ENCODE measurements at regions not wholly inside any gene's neighbourhood (a gene's known extent, or its start where the extent isn't known, plus 50 kb on each side); places are given as distances from the start of the nearest gene placed in this dataset.

DNA sequence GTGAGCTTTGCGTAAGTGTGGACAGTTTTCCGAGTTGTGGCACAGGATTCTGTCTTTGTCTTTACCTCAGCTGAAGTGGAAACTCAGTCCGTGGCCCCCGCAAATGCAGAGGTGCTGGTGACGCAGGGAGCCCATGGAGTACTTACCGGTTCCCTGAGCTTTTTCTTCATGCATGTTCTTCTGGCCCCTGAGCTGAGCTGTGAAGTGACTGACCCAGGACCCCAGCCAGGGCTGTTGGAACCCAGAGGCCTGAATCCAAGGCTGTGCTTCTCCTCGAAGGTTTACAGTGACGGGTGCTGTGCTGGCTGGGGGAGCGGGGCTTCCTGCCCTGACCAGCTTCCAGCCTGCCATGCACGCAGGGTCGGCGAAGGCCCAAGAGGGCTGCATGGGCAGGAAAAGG, 223.5 kb downstream of the GLRX3 start:
- Histone ChIP-seq H3K4me1 (ENCODE audit: insufficient read depth) (no peaks in the 10 kb centered on the region), H3K4me3 (no peak overlapping the region), H2AFZ (no peak overlapping the region), H3K9me2 (ENCODE audit: insufficient read depth) (no peaks in the 10 kb centered on the region), H3F3A (replicated peaks; ENCODE audit: low read depth) (no peaks in the 10 kb centered on the region), H3K27ac (ENCODE audit: low read depth) (no peak overlapping the region), H4K20me1 (replicated peaks; ENCODE audit: insufficient read depth) (no peaks in the 10 kb centered on the region), H3K27me3 (ENCODE audit: insufficient read depth) (no peaks in the 10 kb centered on the region), H3K79me2 (replicated peaks; ENCODE audit: insufficient read depth) (no peaks in the 10 kb centered on the region), H3K4me2 (no peak overlapping the region), H3K36me3 (ENCODE audit: insufficient read depth) (no peaks in the 10 kb centered on the region)
- Mint-ChIP-seq H3K4me3 (no peak overlapping the region), H3K27ac (no peak overlapping the region), H3K27me3 (ENCODE audit: insufficient read depth, low read depth, poor library complexity) (peaks cover 5% of the 10 kb centered on the region), H3K9me3 (peaks cover 98% of the 10 kb centered on the region), H3K36me3 (ENCODE audit: low read depth) (peaks cover 56% of the 10 kb centered on the region), H3K4me1 (no peaks in the 10 kb centered on the region)
- no peak for ATAC-seq
- DNase-seq (ENCODE audit: low spot score) = no peak
- no peak for TF ChIP-seq STAT1 (IDR thresholded peaks at IDR 0.05; ENCODE audit: unreplicated experiment)

DNA sequence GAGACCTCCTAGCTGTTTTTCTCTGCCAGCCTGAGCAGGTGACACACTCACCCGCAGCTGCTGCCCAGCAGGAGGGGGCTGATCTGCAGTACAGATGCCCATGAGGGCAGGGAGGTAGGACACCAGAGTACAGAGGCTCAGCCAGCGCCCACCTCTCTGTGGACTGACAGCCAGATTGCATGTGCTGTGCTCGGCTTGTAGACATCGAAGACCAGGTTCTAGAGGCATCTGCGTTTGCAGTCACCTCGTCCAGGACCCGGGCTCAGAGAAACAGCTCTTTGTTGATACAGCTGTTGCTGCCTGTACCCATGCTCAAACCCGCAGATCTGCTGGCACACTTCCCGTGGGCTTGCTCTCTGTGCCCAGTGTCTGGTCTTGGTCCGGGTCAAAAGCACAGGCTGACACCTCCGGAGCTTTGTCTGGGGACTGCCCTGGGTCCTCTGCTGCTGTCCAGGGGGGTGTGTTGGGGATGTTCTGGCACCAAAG, 224.7 kb downstream of the GLRX3 start:
- no peak overlapping the region for H3K4me3 Mint-ChIP-seq
- DNase-seq (ENCODE audit: low spot score) (no peak), ATAC-seq (no peak)
- H3K9me3 Mint-ChIP-seq = peaks cover 98% of the 10 kb centered on the region
- Histone ChIP-seq H3K27ac (ENCODE audit: low read depth) (no peak overlapping the region), H3K36me3 (ENCODE audit: insufficient read depth) (no peaks in the 10 kb centered on the region), H4K20me1 (replicated peaks; ENCODE audit: insufficient read depth) (no peaks in the 10 kb centered on the region), H3K79me2 (replicated peaks; ENCODE audit: insufficient read depth) (no peaks in the 10 kb centered on the region), H3K4me3 (no peak overlapping the region), H2AFZ (no peak overlapping the region), H3K9me2 (ENCODE audit: insufficient read depth) (no peaks in the 10 kb centered on the region), H3K4me2 (no peak overlapping the region), H3K27me3 (ENCODE audit: insufficient read depth) (no peaks in the 10 kb centered on the region), H3K4me1 (ENCODE audit: insufficient read depth) (no peaks in the 10 kb centered on the region), H3F3A (replicated peaks; ENCODE audit: low read depth) (no peaks in the 10 kb centered on the region)
- H3K4me1 Mint-ChIP-seq = no peaks in the 10 kb centered on the region
- peaks cover 56% of the 10 kb centered on the region for H3K36me3 Mint-ChIP-seq (ENCODE audit: low read depth)
- peaks cover 8% of the 10 kb centered on the region for H3K27me3 Mint-ChIP-seq (ENCODE audit: insufficient read depth, low read depth, poor library complexity)
- no peak overlapping the region for H3K27ac Mint-ChIP-seq
- TF ChIP-seq ZNF331 (CRISPR knock-in tag; IDR thresholded peaks at IDR 0.05; ENCODE audit: low read depth) (no peak), CREB1 (CRISPR knock-in tag; IDR thresholded peaks at IDR 0.05; ENCODE audit: low read depth) (no peak), EZH2 (IDR thresholded peaks at IDR 0.05; ENCODE audit: low read depth, unreplicated experiment) (no peak), POLR2AphosphoS5 (IDR thresholded peaks at IDR 0.05; ENCODE audit: low read depth) (no peak), NANOG (IDR thresholded peaks at IDR 0.05; ENCODE audit: borderline replicate concordance) (no peak), JUNB (IDR thresholded peaks at IDR 0.05; ENCODE audit: unreplicated experiment) (no peak), ZNF114 (CRISPR knock-in tag; IDR thresholded peaks at IDR 0.05) (no peak), STAT1 (IDR thresholded peaks at IDR 0.05; ENCODE audit: unreplicated experiment) (no peak), EZH2phosphoT487 (IDR thresholded peaks at IDR 0.05; ENCODE audit: unreplicated experiment) (no peak)
- TF ChIP-seq, protein P1, sequence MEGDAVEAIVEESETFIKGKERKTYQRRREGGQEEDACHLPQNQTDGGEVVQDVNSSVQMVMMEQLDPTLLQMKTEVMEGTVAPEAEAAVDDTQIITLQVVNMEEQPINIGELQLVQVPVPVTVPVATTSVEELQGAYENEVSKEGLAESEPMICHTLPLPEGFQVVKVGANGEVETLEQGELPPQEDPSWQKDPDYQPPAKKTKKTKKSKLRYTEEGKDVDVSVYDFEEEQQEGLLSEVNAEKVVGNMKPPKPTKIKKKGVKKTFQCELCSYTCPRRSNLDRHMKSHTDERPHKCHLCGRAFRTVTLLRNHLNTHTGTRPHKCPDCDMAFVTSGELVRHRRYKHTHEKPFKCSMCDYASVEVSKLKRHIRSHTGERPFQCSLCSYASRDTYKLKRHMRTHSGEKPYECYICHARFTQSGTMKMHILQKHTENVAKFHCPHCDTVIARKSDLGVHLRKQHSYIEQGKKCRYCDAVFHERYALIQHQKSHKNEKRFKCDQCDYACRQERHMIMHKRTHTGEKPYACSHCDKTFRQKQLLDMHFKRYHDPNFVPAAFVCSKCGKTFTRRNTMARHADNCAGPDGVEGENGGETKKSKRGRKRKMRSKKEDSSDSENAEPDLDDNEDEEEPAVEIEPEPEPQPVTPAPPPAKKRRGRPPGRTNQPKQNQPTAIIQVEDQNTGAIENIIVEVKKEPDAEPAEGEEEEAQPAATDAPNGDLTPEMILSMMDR (conservative IDR thresholded peaks at IDR 0.05; ENCODE audit: low read depth in 2 of 2) = no peak
- TF ChIP-seq, protein P2, sequence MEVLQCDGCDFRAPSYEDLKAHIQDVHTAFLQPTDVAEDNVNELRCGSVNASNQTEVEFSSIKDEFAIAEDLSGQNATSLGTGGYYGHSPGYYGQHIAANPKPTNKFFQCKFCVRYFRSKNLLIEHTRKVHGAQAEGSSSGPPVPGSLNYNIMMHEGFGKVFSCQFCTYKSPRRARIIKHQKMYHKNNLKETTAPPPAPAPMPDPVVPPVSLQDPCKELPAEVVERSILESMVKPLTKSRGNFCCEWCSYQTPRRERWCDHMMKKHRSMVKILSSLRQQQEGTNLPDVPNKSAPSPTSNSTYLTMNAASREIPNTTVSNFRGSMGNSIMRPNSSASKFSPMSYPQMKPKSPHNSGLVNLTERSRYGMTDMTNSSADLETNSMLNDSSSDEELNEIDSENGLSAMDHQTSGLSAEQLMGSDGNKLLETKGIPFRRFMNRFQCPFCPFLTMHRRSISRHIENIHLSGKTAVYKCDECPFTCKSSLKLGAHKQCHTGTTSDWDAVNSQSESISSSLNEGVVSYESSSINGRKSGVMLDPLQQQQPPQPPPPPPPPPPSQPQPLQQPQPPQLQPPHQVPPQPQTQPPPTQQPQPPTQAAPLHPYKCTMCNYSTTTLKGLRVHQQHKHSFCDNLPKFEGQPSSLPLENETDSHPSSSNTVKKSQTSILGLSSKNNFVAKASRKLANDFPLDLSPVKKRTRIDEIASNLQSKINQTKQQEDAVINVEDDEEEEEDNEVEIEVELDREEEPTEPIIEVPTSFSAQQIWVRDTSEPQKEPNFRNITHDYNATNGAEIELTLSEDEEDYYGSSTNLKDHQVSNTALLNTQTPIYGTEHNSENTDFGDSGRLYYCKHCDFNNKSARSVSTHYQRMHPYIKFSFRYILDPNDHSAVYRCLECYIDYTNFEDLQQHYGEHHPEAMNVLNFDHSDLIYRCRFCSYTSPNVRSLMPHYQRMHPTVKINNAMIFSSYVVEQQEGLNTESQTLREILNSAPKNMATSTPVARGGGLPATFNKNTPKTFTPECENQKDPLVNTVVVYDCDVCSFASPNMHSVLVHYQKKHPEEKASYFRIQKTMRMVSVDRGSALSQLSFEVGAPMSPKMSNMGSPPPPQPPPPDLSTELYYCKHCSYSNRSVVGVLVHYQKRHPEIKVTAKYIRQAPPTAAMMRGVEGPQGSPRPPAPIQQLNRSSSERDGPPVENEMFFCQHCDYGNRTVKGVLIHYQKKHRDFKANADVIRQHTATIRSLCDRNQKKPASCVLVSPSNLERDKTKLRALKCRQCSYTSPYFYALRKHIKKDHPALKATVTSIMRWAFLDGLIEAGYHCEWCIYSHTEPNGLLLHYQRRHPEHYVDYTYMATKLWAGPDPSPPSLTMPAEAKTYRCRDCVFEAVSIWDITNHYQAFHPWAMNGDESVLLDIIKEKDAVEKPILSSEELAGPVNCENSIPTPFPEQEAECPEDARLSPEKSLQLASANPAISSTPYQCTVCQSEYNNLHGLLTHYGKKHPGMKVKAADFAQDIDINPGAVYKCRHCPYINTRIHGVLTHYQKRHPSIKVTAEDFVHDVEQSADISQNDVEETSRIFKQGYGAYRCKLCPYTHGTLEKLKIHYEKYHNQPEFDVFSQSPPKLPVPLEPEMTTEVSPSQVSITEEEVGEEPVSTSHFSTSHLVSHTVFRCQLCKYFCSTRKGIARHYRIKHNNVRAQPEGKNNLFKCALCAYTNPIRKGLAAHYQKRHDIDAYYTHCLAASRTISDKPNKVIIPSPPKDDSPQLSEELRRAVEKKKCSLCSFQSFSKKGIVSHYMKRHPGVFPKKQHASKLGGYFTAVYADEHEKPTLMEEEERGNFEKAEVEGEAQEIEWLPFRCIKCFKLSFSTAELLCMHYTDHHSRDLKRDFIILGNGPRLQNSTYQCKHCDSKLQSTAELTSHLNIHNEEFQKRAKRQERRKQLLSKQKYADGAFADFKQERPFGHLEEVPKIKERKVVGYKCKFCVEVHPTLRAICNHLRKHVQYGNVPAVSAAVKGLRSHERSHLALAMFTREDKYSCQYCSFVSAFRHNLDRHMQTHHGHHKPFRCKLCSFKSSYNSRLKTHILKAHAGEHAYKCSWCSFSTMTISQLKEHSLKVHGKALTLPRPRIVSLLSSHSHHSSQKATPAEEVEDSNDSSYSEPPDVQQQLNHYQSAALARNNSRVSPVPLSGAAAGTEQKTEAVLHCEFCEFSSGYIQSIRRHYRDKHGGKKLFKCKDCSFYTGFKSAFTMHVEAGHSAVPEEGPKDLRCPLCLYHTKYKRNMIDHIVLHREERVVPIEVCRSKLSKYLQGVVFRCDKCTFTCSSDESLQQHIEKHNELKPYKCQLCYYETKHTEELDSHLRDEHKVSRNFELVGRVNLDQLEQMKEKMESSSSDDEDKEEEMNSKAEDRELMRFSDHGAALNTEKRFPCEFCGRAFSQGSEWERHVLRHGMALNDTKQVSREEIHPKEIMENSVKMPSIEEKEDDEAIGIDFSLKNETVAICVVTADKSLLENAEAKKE (CRISPR knock-in tag; IDR thresholded peaks at IDR 0.05) = no peak
- TF ChIP-seq, protein P3, sequence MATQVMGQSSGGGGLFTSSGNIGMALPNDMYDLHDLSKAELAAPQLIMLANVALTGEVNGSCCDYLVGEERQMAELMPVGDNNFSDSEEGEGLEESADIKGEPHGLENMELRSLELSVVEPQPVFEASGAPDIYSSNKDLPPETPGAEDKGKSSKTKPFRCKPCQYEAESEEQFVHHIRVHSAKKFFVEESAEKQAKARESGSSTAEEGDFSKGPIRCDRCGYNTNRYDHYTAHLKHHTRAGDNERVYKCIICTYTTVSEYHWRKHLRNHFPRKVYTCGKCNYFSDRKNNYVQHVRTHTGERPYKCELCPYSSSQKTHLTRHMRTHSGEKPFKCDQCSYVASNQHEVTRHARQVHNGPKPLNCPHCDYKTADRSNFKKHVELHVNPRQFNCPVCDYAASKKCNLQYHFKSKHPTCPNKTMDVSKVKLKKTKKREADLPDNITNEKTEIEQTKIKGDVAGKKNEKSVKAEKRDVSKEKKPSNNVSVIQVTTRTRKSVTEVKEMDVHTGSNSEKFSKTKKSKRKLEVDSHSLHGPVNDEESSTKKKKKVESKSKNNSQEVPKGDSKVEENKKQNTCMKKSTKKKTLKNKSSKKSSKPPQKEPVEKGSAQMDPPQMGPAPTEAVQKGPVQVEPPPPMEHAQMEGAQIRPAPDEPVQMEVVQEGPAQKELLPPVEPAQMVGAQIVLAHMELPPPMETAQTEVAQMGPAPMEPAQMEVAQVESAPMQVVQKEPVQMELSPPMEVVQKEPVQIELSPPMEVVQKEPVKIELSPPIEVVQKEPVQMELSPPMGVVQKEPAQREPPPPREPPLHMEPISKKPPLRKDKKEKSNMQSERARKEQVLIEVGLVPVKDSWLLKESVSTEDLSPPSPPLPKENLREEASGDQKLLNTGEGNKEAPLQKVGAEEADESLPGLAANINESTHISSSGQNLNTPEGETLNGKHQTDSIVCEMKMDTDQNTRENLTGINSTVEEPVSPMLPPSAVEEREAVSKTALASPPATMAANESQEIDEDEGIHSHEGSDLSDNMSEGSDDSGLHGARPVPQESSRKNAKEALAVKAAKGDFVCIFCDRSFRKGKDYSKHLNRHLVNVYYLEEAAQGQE (IDR thresholded peaks at IDR 0.05; ENCODE audit: unreplicated experiment) = no peak

All from GM23338 (cell line).